OCI-LY3 (cell line): ENCODE measurements at regions not wholly inside any gene's neighbourhood (a gene's known extent, or its start where the extent isn't known, plus 50 kb on each side); places are given as distances from the start of the nearest gene placed in this dataset.

ENCODE experiments used
- CTCF ChIP-seq: fragments of 200-600, 300-600 bp; sonication (generic); IDR thresholded peaks from 2 replicates; pipeline ENCODE4 v1.5.1; 2014; ENCODE audit warnings: antibody characterized with exemption, low read length, low read depth
- EZH2phosphoT487 ChIP-seq: fragments of 200-600 bp; shearing (Covaris generic); IDR thresholded peaks from 2 replicates; pipeline ENCODE4 v1.6.1; 2018; ENCODE audit warnings: antibody characterized with exemption, mixed run types, low read depth

DNA sequence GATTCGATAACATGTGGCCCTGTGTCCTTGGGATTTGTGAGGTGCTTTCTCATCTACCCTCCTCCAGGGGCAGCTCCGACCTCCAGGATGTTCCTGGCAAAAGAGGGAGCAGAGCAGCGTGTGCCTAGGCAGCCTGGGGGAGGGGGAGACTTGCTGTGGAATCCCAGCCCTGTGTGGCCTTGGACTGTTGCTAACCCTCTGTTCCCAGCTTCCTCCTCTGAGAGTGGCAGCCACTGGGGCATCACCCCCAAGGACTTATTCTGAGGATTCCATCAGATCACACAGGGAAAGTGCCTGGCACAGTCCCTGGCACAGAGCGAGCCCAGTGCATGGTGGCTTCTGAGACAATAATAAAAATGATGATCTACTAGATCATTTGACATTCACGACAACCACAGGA, 265.1 kb upstream of the MVB12B start:
- TF ChIP-seq CTCF (no peak), EZH2phosphoT487 (no peak)
